Esophagus muscularis mucosa (tissue), 4 donors: ENCODE measurements at regions not wholly inside any gene's neighbourhood (a gene's known extent, or its start where the extent isn't known, plus 50 kb on each side); places are given as distances from the start of the nearest gene placed in this dataset.
"Not testable (repeated sequence)": the region's sequence is repeated elsewhere in the genome, so short reads cannot be mapped to it uniquely, and the experiment has no call there.

ENCODE experiments used
- CTCF ChIP-seq, 3 experiments: fragments of 200-600 bp in 2 of 3; fragments of 450-650 bp in 1 of 3; sonication (generic) in 2 of 3; IDR thresholded peaks; one replicate each; pipeline ENCODE4 v1.5.1; 2017 to 2019; ENCODE audit warnings: antibody characterized with exemption in 3 of 3, mild to moderate bottlenecking in 2 of 3, moderate library complexity in 1 of 3
- EP300 ChIP-seq: sonication (generic); formaldehyde crosslinking; IDR thresholded peaks from one replicate; pipeline ENCODE4 v1.6.1; 2017; ENCODE audit warnings: antibody characterized with exemption
- POLR2A ChIP-seq: fragments of 450-650 bp; IDR thresholded peaks from one replicate; pipeline ENCODE4 v1.6.1; 2017; ENCODE audit warnings: antibody characterized with exemption, moderate library complexity, mild to moderate bottlenecking, low read depth
- POLR2AphosphoS5 ChIP-seq, 2 donors: sonication (generic); formaldehyde crosslinking; IDR thresholded peaks; one replicate each; pipeline ENCODE4 v1.6.1; 2017; ENCODE audit warnings: antibody characterized with exemption in 2 of 2

DNA sequence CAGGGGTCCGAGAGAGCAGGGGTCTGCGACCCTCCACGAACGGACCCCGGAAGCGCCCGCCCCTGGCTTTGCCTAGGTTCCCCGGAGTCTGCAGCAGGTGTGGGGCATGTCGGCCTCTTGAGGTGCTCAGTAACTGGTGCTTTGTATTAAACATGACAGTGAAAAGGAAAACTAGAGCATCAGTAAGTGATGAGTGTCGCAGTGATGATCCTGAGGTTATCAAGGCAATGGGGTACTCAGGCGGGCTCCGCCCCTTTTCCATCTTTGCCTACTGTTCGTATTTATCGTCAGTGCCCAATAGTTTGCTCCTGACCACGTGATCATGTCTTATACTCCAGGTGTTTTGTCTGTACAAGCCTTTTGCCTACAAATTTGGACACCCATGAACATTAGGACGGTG is 262.4 kb downstream of the ZNF37A start:
- not testable (repeated sequence) for TF ChIP-seq CTCF (IDR thresholded peaks at IDR 0.05); POLR2A; POLR2AphosphoS5 (IDR thresholded peaks at IDR 0.05); EP300
